ENCODE measurements at regions not wholly inside any gene's neighbourhood (a gene's known extent, or its start where the extent isn't known, plus 50 kb on each side); places are given as distances from the start of the nearest gene placed in this dataset.

GRCh38 chr19:30154410-30154809 lies 212.4 kb downstream of the URI1 start:
- Histone ChIP-seq H3K9me3 (ENCODE audit: severe bottlenecking) (no peaks in the 10 kb centered on the region), H3K4me3 (ENCODE audit: low read depth, low read length) (no peak overlapping the region), H3K36me3 (no peaks in the 10 kb centered on the region), H3K27ac (no peak overlapping the region), H3K27me3 (ENCODE audit: insufficient read depth, low read depth, severe bottlenecking) (no peaks in the 10 kb centered on the region)
- no peak for TF ChIP-seq CTCF (IDR thresholded peaks at IDR 0.05; ENCODE audit: low read depth, low read length)
- DNase-seq, result no peak

- H3K4me3 ChIP-seq (ENCODE audit: low read depth, low read length), result no peak overlapping the region
- no peak overlapping the region for H3K27ac ChIP-seq
- no peaks in the 10 kb centered on the region for H3K27me3 ChIP-seq (ENCODE audit: insufficient read depth, low read depth, severe bottlenecking)
- no peaks in the 10 kb centered on the region for H3K36me3 ChIP-seq
- no peaks in the 10 kb centered on the region for H3K9me3 ChIP-seq (ENCODE audit: severe bottlenecking)
- TF ChIP-seq CTCF (IDR thresholded peaks at IDR 0.05; ENCODE audit: low read depth, low read length), result no peak
- DNase-seq, result no peak
These were observed 213.6 kb downstream of the URI1 start for GRCh38 chr19:30155381-30156200.

GRCh38 chr19:30156646-30157045 lies 214.6 kb downstream of the URI1 start:
- TF ChIP-seq CTCF (IDR thresholded peaks at IDR 0.05; ENCODE audit: low read depth, low read length), result no peak
- H3K4me3 ChIP-seq (ENCODE audit: low read depth, low read length), result no peak overlapping the region
- no peaks in the 10 kb centered on the region for H3K27me3 ChIP-seq (ENCODE audit: insufficient read depth, low read depth, severe bottlenecking)
- H3K9me3 ChIP-seq (ENCODE audit: severe bottlenecking), result no peaks in the 10 kb centered on the region
- DNase-seq, result no peak
- no peak overlapping the region for H3K27ac ChIP-seq
- no peaks in the 10 kb centered on the region for H3K36me3 ChIP-seq

GRCh38 chr19:30158067-30158892 lies 213.9 kb upstream of the ZNF536 start:
- no peak for DNase-seq
- Histone ChIP-seq H3K9me3 (ENCODE audit: severe bottlenecking) (no peaks in the 10 kb centered on the region), H3K4me3 (ENCODE audit: low read depth, low read length) (no peak overlapping the region), H3K27ac (no peak overlapping the region), H3K27me3 (ENCODE audit: insufficient read depth, low read depth, severe bottlenecking) (no peaks in the 10 kb centered on the region), H3K36me3 (no peaks in the 10 kb centered on the region)
- no peak for TF ChIP-seq CTCF (IDR thresholded peaks at IDR 0.05; ENCODE audit: low read depth, low read length)

- H3K4me3 ChIP-seq (ENCODE audit: low read depth, low read length), result no peak overlapping the region
- no peak overlapping the region for H3K27ac ChIP-seq
- no peak for DNase-seq
- H3K36me3 ChIP-seq, result no peaks in the 10 kb centered on the region
- no peaks in the 10 kb centered on the region for H3K27me3 ChIP-seq (ENCODE audit: insufficient read depth, low read depth, severe bottlenecking)
- no peak for TF ChIP-seq CTCF (IDR thresholded peaks at IDR 0.05; ENCODE audit: low read depth, low read length)
- H3K9me3 ChIP-seq (ENCODE audit: severe bottlenecking), result no peaks in the 10 kb centered on the region
These were observed 213.3 kb upstream of the ZNF536 start for GRCh38 chr19:30158893-30159245.

Data from WERI-Rb-1 (cell line).